HL-60/S4 treated with phorbol 12-myristate 13-acetate at 8.2 ng/mL for 4 days and 3 days (cell line): ENCODE measurements at regions not wholly inside any gene's neighbourhood (a gene's known extent, or its start where the extent isn't known, plus 50 kb on each side); places are given as distances from the start of the nearest gene placed in this dataset.

Experiments
- in situ Hi-C: fragments of 300-500 bp; cut with MboI; formaldehyde crosslinking; loops from 2 replicates; pipeline ENCODE4 v1.15.0; 2022; ENCODE audit warnings: low sequenced_read_pairs

DNA sequence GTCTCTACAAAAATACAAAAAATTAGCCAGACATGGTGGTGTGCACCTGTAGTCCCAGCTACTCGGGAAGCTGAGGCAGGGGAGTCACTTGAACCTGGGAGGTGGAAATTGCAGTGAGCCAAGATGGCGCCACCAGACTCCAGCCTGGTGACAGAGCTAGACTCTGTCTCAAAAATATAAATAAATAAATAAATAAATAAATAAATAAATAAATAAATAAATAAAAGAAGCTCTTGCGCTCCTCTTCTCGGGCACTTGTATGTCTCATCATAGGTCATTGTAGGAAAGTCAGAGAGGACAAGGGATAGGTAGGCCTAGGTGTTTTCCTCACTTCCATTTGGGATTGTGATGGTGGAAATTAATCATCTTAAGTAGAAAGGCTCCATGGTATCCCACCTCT lies 252.8 kb downstream of the PIK3R1 start:
- in situ Hi-C loops: loop anchor here (25.0 kb wide), 1 partner anchor 181 kb away; no protein-coding TSS in a partner anchor

DNA sequence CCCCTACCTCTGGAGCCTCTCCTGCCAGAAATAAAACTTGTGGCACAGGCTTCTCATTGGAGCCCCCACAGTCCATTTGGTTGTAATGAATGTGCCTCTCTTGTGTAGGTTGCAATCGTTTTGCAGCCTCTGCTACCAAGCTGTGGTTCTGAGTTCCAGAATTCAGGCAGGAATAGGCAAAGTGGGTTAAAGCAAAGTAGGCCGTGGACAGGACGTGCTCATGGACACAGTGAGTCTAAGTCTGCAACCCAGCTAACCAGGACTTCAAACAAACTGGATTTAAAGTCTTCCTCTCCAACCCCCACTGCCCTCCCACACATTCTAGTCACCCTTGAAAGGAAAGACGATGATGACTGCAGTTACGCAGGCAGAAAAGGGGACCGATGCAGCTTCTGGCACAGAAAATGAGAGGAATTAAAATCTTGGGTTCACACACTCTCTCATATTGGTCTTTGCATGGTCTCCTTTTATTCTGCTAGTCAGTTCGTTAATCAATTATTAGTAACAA lies 260.0 kb downstream of the PIK3R1 start:
- in situ Hi-C loops: no loop called here

DNA sequence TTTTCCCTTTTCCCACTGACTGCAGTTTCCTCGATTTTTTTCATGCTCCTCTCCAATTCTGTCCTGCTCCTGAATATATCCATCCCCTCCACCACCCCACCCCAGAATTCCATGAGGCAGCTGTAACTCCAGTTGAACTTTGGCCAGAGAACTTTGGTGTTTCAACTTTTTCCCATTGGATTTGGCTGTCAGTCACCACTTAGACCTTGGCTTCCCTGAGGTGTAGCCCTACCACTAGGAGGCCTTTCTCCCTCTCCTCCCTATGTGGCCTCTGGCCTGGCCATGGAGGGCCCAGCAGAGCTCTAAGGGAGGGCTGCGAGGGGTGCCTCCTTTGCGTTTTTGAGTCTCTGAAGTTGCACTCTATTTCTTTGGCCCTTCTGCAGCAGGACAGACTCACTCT lies 261.3 kb downstream of the PIK3R1 start:
- in situ Hi-C loops: no loop called here

DNA sequence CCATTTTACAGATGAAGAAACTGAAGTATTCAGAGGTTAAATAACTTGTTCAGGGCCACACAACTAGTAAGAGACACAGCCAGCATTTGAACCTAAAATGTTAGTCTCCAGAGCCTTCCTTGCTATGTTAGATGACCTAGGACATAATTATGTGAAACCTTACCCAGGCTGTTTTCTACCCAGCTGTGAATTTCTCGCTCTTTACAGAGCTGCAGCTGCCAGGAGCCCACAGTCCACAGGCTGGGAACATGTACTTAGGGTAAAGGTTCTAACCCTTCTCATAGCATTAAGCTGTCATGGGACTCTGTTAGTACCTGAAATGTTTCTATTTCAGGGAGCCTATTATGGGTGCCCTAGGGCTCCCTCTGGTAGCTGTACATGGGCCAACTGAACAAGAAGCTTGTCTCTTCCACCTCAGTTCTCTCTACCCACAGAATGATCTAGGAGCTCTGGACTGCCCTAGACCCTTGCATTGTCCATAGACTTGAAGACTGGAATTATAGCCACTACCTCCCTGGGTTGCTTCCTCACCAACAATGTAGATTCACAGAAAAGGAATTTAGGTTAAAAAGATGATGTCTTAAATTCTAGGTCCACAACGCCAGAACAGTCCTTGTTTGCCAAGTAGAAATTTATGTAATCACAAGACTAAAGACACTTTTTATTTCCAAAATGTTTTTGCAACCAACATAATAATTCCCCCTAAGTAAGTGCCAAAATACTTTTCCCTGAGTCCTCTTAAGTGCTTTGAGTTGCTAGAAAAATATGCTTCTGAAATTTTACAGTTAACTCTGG lies 262.9 kb downstream of the PIK3R1 start:
- in situ Hi-C loops: no loop called here

DNA sequence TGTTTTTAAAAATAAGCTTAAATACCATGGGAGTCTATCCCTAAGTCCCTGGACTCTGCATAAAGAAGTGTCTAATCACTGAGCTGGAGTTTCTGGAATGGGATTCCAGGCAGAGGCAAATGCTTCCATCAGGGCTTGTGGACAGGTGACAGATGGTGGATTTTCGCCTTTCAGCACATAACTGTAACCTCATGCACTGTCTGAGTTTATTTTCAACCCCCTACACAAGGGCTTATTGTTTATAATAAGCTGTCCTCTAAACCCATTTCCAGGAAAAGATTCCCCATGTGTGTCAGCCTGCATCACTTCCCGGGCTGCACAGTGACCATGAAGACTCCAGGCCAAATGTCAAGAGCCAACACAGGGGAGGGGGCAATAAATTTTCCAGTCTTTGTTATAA lies 264.0 kb downstream of the PIK3R1 start:
- in situ Hi-C loops: no loop called here

DNA sequence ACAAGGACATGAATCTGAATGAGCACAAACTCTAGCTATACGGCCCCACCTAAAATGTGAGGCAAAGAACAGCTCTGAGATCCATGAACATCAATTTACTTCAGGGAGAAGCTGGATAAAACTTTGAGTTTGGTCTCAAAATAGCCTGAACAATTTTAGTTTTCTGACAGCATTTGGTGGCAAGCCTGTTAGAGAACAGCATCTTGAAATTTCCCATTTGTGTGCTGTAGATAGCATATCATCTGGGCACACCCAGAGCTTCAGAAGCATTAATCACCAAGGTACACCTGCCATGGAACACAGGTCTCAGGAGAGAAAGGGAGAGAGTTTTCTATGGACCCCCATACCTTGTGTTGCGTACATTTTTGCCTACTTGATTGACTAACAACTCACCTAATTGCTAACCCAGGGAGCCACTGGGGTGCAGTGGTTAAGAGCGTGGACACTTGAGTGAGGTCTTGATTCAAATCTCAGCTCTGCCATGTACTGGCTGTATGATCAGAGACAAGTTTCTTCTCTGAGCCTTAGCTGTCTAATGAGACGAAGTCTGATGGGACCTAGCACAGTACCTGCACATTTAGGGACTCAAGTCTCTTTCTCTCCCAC lies 264.9 kb downstream of the PIK3R1 start:
- in situ Hi-C loops: no loop called here

DNA sequence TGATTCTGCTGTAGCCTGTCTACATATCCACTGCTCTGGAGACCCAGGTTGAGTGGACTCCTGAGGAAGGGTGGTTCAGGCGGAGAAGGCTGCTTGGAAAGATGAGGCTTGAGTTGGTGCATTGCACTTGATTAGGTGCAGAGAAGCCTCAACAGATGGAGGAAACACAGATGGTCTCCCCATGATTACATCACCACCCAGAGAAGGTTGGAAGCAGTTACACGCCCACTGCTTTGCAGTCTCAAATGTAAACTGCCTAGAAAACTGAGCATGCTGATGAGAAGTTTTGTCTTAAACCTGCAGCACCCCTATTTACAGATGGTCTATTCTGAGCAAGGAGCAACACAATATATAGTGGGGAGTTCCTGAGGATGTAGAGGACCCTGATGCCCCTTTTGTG lies 266.6 kb downstream of the PIK3R1 start:
- in situ Hi-C loops: no loop called here

DNA sequence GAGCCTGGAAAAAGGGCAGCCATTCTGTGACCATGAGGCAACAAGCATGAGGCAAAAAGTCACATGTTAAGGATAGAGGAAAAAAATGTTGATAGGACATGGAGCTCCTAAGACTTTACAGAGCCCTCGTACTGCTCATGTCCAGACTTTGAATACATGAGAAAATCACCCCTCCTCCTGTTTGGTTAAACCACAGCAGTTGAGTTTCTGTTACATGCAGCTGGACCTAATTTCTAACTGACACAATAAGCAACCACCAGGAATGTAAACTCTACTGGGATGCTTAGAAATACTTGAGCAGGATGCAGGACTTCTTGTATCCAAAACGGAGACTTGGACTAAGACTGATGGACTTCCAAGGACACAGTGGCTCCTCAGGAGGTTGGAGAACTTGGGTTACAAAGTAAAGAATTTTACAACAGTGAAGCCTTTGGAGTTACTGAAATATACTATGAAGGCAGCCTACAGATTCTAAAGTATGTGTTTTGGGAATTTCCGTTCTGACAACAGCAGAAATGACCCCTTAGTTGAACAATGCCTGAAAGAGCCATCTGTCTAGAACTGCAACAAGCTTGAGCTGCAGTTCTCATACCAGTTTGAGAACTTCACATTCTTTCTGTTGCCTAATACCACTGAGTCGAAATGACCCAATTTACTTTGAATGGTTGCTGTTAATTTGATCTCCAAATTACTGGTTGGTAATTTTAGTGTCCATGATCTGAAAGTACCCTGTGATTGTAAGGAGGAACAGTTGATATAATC lies 268.9 kb downstream of the PIK3R1 start:
- in situ Hi-C loops: no loop called here

DNA sequence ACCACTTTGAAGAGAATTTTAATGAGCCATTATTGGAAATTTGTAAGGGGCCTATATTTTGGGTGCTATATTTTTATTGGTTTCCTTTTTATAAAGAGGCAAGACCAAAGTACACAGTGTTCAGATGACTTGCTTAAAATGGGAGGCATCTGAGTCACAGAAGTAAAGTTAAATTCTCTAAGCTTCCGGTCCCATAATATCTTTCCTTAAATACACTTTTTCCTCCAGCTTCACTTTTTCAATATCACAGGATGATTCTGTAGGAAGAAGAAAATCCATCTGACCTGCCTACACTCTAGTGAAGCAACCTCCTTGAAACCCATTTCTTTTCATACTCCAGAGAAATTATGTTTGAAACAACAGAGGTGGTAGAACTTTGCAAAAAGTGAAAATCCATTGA lies 274.0 kb downstream of the PIK3R1 start:
- in situ Hi-C loops: no loop called here

DNA sequence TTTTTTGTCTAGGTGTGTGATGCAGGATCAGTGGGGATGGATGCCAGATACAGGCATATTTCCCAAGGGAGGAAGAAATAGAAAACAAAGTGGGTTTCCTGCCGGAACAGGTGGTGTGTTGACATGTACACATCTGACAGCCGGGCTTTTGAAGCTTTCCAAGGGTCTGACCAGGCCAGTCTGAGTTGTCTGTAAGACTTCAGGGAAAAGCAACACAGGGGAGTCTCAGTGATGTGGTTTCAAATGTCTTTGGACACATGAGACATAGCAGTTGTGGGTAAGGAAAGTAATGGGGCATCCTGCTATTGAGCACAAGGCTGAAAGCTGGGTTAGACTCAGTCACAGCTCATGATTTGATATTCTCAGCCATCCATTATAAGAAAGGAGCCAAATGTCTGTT lies 274.9 kb downstream of the PIK3R1 start:
- in situ Hi-C loops: no loop called here

DNA sequence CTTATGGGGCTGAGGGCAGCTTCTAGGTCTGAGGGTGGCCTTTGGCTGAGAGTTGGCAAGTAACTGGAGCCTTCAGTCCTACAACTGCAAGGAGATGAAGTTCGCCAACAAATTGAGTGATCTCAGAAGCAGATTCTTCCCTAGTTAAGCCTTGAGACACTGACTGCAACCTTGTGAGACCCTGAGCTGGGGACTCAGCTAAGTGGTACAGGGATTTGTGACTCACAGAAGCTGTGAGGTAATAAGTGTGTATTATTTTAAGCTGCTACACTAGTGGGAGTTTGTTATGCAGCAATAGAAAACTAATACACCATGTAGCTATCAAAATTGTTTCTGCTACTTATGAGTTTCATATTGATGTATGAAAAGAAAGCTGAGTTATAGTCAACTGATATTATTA lies 279.2 kb downstream of the PIK3R1 start:
- in situ Hi-C loops: no loop called here

DNA sequence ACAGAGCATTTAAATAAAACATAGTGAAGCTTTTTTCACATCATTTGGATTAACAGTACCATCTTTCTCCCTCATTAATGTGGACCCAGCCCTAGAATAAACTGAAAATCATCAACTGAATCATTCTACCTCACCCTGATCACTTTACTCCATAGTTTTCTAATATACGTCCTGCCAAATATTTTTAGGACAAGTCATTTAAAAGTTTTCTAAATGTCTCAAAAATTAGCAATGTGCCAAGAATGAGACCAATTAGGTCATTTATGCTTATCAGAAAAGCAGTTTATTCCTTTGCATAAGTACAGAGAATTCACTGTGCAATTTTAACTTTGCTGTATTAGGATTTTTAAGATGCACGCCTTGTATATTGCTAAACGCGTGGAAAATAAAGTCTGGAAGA lies 284.4 kb downstream of the PIK3R1 start:
- in situ Hi-C loops: no loop called here

DNA sequence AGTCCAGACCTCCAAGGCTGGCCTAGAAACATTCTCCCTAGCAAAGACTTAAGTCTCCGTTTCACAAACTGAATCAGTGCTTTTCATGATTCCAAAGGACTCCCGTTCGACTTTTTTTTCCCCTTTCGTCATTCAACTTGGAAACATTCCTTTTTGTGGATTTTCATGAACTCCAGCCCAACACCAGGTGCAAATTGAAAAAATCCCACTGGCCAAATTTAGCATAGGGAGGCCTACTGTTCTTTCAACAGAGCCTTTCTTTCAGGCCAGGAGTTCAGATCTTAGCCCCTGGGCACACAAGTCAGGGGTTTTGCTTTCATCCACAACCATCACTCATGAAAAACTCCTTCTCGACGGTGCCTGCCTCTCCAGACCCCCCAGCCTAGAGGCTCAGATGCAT lies 285.3 kb downstream of the PIK3R1 start:
- in situ Hi-C loops: no loop called here

DNA sequence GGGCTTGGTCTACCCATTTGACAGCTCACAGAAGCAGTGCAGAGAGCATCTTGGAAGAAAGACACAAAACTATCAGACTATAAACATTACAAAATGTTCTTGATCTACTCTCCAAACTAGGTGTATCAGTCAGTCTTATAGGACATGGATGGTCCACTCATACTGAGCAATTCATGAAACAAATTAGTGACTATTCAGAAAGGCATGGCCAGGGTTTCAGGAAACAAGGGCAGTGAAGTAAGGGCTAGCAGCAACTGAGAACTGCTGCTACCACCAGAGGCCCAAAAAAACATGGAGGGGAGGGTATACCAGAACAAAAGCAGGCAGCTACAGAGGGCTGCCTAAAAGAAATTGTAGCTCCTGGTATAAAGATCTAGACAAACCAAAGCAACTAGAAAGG lies 287.0 kb downstream of the PIK3R1 start:
- in situ Hi-C loops: no loop called here

DNA sequence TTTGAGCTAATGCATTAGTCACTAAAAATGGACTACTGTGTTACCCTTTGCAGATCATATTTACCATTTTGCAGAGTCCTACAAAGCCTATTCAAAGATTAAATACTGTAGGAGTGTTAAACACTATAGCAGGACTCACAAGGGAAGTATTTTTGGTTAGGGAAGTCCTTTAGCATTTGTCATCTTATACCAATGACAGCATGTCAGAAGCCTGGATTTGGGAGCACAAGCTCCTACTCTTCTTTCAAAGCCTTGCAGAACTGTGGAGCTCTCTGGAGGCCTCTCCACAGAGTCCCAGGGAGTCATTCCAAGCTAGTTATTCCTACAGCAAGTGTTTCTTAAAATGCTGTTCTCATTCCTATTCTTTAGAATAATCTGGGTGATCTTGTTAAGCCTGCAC lies 288.8 kb downstream of the PIK3R1 start:
- in situ Hi-C loops: no loop called here

DNA sequence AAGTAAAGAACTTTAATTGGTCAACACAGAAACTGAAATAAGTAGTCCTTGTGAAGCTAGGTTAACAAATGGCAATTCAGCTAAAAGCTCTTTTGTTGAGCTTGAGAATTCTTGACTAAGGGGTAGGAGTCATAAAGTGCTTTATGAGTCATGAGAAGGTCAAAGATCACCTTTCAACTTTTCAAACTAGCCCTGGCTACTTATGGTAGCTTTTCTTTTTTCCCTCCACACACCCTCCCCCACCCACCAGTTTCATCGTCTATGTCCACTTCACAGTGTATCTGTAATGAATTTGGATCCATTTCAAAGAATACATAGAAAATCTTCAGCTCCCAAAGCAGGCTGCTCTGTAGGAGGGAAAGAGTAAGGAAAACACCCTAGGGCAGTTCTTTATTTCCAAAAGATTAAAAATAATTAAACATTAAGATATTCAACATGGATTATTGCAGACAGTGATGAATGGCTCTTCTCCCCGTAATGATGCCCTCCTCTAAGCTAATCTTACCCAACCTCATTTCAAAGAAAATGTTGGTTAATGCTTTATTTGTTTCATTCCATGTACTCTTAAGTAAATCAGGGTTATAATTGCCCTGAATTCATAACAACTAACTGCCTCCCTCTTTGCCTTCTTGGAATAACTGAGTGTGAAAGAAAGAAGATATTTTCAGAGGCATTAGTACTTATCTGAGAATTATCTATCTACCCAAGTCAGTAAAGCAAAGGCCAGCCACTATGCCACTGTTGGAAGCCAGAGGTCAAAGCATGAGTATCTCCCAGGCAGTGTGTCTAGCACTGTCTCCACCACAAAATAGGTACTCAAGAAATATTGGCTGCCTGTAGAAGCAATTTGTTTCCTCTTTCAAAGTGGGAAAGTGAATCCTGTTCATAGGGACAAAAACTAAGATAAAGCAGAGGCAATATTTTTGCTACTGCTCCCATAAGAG lies 290.6 kb downstream of the PIK3R1 start:
- in situ Hi-C loops: no loop called here

DNA sequence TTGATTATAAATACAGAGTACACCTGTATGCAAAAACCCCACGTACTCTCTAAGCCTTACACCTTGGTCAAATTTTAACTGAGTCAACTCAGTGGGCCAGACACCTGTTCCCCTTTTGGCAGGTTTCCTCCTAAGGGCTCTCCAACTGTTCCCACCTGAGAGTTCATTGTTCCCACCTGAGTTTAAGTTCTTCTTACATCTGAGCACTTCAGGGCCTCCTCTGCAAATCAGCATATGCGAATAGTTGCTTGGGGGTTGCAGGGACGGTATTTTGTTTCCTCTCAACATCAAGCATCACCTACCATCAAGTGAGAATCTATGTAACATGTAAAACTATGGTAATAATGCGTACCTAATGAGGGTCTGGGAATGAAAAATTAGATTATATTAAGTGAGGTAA lies 300.0 kb downstream of the PIK3R1 start:
- in situ Hi-C loops: no loop called here

DNA sequence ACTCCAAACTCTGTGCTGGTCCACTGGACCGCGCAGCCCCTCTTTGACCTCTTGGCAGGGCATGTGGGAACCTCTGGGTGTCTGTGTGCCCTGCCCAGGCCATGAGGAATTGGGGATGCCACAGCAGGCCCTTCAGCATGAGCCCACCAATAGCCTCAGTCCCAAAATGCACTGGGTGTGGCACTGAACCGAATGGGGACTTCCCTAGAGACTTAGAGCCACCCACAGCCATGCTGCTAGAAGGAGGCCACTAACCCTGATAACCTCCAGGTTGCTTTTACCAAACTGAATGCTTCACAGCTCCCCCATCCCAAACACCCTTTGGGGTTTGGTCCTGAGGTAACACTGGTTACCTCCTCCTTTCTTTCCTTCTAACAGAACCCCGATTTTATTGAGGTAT lies 302.7 kb downstream of the PIK3R1 start:
- in situ Hi-C loops: no loop called here

DNA sequence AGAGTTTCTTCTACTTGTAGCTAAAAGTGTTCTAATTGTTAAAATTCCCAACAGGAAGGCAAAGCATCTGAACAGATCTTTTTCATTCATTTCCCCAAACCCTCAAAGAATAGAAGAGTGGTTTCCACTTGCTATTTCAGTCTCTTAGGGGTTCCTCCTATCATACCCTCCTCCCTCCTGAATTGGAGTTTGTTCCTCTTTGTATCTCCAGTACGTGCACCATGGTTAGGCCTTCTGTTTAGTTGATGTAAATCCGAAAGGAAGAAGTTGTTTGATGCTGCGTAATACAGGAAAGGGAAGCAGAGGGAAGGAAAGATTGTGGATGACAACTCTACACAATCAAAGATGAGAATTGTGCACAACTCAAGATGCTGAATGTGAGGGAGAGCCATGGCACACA lies 303.6 kb downstream of the PIK3R1 start:
- in situ Hi-C loops: no loop called here

DNA sequence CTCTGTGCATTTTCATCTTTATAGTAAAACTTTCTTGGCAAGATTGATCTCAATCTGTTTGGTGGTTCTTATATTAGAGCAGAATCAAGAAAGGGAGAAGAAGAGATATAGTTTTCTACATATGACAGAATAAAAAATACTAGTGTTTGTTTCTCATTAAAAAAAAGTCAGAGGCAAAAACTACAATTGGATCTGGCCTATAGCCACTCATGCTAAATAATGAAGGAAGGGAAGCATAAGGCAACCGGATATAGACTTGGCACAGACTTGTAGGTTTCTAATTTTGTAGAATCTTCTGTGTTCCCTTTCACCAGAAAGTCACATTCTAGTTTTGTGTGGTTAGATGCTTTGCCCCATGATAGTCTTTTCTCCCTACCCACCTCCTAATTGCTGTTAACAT lies 306.2 kb downstream of the PIK3R1 start:
- in situ Hi-C loops: no loop called here

DNA sequence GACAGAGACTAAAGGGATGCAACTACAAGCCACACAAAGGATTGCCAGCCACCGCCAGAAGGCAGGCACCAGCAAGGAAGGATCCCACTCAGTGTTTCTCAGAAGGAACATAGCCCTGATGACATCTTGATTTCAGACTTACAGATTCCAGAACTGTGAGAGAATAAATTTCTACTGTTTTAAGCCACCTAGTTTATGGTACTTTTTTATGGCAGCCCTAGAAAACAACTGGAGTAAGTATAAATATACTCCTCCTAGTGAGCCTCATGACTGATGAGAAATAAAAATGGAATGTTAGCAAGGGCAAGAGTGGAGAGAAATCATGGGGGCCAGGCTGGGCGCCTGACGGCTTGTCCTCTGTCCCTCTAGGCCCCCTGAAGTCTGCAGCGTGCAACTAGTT lies 307.3 kb downstream of the PIK3R1 start:
- in situ Hi-C loops: no loop called here
